HG03060 (cell line): ENCODE measurements at regions not wholly inside any gene's neighbourhood (a gene's known extent, or its start where the extent isn't known, plus 50 kb on each side); places are given as distances from the start of the nearest gene placed in this dataset.
"Not testable (repeated sequence)": the region's sequence is repeated elsewhere in the genome, so short reads cannot be mapped to it uniquely, and the experiment has no call there.

ENCODE experiments used
- ATAC-seq: cut with Tn5 transposase; IDR thresholded peaks from one replicate; pipeline ENCODE4 v1.9.1; 2021; ENCODE audit warnings: low read depth, moderate number of reproducible peaks; ENCODE audit not compliant: unreplicated experiment

GRCh38 chr7:142450695-142451094 is 192.8 kb upstream of the PRSS58 start:
- ATAC-seq, result no peak

DNA sequence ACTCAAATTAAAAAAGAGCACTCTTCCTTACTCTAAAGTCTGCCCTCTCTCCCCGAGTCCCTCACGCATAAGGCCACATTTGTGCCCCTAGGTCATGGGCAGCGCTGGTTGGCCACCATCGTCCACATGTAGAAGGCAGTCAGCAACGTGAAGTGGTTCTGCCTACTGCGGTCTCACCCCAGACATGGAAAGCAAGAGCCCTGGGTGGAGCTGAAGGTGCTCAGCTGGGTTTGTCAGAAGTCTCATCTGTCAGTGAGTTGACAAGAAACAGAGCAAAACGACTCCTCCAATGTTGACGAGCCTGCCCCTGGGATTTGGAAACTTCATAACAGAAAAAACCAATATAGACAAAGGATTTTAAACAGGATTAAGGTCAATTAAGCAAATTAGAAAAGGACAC is 192.3 kb upstream of the PRSS58 start:
- no peak for ATAC-seq

DNA sequence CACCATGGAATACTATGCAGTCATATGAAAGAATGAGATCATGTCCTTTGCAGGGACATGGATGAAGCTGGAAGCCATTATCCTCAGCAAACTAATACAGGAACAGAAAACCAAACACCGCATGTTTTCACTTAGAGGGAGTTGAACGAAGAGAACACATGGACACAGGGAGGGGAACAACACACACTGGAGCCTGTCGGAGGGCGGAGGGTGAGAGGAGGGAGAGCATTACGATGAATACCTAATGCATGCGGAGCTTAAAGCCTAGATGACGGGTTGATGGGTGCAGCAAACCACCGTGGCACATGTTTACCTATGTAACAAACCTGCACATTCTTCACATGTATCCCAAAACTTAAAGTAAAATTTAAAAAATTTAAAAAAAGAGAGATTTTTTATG is 191.0 kb upstream of the PRSS58 start:
- not testable (repeated sequence) for ATAC-seq

DNA sequence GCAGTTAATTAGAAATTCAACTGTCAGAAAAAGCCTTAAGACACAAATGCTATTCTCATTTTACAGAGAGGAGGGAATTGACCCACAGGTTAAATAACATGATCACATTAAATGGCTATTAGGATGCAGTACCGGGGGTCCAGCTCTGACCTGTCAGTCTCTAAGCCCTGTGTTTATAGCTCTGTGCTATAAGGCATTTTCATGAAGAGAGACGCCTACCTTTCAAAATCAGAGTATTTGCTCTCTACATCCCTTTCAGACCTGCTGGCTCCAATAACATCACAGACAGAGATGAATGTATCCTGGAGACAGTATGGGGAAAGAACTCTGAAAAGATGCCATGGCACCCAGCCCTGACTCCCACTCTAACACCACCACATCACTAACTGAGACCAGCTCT is 189.9 kb upstream of the PRSS58 start:
- no peak for ATAC-seq

GRCh38 chr7:142445019-142445686 is 187.3 kb upstream of the PRSS58 start:
- ATAC-seq, result no peak

- ATAC-seq, result no peak
Observed at GRCh38 chr7:142443216-142444010, 185.6 kb upstream of the PRSS58 start.

DNA sequence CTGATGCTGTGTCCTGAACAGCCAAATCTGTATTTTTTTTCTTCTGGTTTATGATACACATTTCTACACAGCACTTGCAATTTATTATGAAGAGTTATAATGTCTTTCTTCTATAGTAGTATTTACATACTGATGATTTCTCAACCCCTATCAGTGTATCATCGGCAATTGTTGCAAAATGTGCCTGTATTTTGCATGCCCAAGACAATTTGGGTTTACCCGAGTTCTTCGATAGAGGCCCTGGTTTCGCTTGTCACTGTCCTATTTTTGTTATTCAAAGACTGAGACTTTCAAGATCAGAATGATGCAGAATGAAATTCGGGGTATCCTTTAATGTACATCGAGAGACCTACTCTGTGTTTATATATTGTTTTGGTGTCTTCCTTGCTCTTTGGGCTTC is 184.5 kb upstream of the PRSS58 start:
- ATAC-seq, result no peak

DNA sequence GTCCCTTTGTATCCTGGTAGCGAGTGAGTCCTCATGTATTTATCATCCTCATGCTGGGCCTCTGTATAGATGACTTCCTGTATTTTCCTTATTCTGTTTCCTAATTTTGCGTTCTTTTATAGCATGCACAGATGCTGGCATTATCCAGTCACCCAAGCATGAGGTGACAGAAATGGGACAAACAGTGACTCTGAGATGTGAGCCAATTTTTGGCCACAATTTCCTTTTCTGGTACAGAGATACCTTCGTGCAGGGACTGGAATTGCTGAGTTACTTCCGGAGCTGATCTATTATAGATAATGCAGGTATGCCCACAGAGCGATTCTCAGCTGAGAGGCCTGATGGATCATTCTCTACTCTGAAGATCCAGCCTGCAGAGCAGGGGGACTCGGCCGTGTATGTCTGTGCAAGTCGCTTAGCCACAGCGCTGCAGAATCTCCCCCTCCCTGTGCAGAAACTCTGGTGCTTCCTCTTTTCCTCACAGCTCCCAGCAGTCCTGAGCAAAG is 183.1 kb upstream of the PRSS58 start:
- no peak for ATAC-seq

DNA sequence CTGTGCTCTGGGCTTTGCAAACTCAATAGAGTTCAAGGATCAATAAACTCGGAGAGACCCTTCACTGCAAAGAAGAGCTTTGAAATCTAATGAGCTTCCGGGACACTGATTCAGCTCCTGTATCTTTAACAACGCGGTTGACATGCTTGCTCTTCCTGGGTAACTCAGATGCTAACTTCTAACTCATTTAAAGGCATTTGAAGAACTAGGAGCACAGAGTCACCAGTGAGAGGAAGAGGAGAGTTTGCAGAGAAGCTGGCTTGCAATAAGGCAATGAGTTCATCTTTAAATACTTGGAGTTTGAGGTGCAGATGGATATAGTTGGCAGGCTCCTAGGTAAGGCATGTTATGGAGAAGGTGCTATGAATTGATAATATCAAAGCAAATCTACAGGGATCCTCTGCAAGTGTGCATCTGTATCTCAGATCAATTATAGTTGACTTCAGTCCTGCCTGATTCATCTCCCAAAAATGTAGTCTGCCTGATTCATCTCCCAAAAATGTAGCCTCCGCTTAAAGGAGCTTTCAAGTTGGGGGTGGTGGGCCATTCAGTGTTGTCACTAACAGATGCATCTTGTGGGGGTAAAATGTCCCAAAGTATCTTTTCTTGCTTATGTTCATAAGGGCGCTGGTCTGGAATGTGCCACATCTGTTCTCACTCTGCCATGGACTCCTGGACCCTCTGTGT is 182.5 kb upstream of the PRSS58 start:
- no peak for ATAC-seq

DNA sequence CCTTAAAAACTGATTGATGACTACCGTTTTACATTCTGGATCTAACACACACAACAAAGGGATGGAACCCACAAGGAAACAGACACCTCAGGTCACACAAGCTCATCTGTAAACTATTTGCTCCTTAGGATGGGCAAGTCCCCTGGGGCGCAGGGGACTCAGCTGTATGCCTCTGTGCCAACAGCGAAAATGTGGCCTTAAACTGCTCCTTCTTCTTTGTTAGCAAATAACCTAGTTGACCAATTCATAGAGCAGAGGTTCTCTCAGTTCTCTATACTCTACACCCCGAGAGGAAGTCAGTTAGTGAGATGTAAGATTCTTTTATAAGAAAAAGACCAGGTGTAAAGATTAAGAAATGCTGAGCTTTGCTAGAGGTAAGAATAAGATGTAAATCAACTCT is 181.9 kb upstream of the PRSS58 start:
- no peak for ATAC-seq

GRCh38 chr7:142438923-142439515 is 181.2 kb upstream of the PRSS58 start:
- ATAC-seq, result no peak

GRCh38 chr7:142438235-142438922 is 180.5 kb upstream of the PRSS58 start:
- no peak for ATAC-seq

GRCh38 chr7:142437741-142438140 is 179.9 kb upstream of the PRSS58 start:
- no peak for ATAC-seq

GRCh38 chr7:142436601-142437000 is 178.7 kb upstream of the PRSS58 start:
- no peak for ATAC-seq

DNA sequence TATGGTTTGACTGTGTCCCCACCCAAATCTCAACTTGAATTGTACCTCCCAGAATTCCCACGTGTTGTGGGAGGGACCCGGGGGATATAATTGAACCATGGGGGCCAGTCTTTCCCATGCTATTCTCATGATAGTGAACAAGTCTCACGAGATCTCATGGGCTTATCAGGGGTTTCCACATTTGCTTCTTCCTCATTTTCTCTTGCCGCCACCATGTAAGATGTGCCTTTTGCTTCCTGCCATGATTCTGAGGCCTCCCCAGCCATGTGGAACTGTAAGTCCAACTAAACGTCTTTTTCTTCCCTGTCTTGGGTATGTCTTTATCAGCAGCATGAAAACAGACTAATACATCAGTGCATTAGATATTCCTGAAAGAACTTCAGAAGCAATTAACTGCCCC is 177.7 kb upstream of the PRSS58 start:
- not testable (repeated sequence) for ATAC-seq

- no peak for ATAC-seq
Observed at GRCh38 chr7:142434666-142435167, 176.9 kb upstream of the PRSS58 start.

GRCh38 chr7:142434133-142434532 is 176.3 kb upstream of the PRSS58 start:
- ATAC-seq, result not testable (repeated sequence)

GRCh38 chr7:142432377-142432776 is 174.5 kb upstream of the PRSS58 start:
- ATAC-seq, result no peak

DNA sequence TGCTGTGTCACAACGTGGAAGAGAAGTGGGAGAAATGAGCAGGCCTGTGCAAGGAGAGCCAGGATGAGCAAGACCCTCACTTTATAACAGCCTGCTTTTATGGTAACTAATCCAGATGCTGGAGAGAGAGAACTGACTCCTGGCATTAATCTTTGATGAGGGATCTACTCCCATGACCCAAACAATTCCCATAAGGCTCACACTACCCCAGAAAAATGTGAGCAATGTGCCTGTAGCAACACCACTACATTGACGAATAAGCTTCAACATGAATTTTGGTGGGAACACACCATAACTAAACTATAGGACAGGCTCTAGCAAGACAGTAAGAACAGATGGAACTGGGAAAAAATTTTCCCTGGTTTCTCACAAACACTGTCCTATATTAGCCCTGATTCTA is 173.6 kb upstream of the PRSS58 start:
- no peak for ATAC-seq

DNA sequence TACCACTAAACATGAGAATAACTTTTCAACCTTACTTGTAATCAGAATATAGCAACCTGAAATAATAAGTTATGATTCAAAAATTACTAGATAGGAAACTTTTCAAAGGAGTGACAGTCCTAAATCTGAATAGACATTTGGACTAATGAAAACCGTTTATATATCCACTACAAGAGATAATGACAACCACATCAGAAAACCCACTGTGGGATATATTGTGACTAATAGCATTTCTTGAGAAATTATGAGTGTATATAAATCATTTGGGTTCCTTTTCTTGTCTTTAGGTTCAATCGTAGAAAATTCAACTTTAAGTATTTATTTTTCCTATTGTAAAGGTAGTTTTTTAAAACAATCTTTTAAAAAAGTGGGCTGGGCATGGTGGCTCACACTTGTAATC is 170.2 kb upstream of the PRSS58 start:
- ATAC-seq, result no peak
